ENCODE measurements at regions not wholly inside any gene's neighbourhood (a gene's known extent, or its start where the extent isn't known, plus 50 kb on each side); places are given as distances from the start of the nearest gene placed in this dataset.

DNA sequence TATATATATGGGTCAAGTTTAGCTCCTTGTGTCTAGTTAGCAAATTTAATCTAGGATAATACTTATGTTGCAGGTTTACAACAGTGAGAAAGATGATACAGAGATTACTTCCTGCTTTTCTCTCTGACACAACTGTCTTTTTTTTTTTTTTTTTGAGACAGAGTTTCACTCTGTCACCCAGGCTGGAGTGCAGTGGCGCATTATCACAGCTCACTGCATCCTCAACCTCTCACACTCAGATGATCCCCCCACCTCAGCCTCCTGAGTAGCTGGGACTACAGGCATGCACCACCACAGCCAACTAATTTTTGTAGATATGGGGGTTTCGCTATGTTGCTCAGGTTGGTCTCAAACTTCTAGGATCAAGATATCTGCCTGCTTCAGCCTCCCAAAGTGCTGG, 706.9 kb upstream of the SOX9 start:
- no peak for TF ChIP-seq JUN (IDR thresholded peaks at IDR 0.05; ENCODE audit: borderline replicate concordance, insufficient read depth, insufficient read length, low read depth)
- TF ChIP-seq, protein P1, sequence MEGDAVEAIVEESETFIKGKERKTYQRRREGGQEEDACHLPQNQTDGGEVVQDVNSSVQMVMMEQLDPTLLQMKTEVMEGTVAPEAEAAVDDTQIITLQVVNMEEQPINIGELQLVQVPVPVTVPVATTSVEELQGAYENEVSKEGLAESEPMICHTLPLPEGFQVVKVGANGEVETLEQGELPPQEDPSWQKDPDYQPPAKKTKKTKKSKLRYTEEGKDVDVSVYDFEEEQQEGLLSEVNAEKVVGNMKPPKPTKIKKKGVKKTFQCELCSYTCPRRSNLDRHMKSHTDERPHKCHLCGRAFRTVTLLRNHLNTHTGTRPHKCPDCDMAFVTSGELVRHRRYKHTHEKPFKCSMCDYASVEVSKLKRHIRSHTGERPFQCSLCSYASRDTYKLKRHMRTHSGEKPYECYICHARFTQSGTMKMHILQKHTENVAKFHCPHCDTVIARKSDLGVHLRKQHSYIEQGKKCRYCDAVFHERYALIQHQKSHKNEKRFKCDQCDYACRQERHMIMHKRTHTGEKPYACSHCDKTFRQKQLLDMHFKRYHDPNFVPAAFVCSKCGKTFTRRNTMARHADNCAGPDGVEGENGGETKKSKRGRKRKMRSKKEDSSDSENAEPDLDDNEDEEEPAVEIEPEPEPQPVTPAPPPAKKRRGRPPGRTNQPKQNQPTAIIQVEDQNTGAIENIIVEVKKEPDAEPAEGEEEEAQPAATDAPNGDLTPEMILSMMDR (IDR thresholded peaks at IDR 0.05; ENCODE audit: extremely low read depth in 1 of 2, insufficient read depth in 1 of 2, low read depth in 1 of 2, low read length in 2 of 2) = no peak

Measured in endothelial cell of umbilical vein (primary cell).